K562 (cell line): ENCODE measurements at regions not wholly inside any gene's neighbourhood (a gene's known extent, or its start where the extent isn't known, plus 50 kb on each side); places are given as distances from the start of the nearest gene placed in this dataset.

Source experiments
- ATAC-seq: fragments of 200-7000 bp; cut with Tn5 transposase; 3 replicates; pipeline ENCODE4 v1.9.1; 2020; ENCODE audit warnings: moderate library complexity
- BruUV-seq: library from RNA; stranded (reverse); fragments of 400-500 nt; replicated peaks from 2 replicates; lab custom pipeline; 2021; lab: Mats Ljungman, UMichigan
- CTCF ChIA-PET: fragments of 300-600 bp; formaldehyde crosslinking; extraction: SDS; loops from one replicate; lab custom pipeline; 2021; ENCODE audit warnings: low intra/inter-chr PET ratio; lab: Yijun Ruan, JAX
- POLR2A ChIA-PET: fragments of 300-600, 350-650 bp; sonication (Branson Sonifier 250); formaldehyde crosslinking; extraction: SDS; loops from one replicate; lab custom pipeline; 2021; ENCODE audit warnings: antibody characterized with exemption, inconsistent platforms; lab: Yijun Ruan, JAX
- DNase-seq, 4 experiments: peaks; one replicate each; pipeline versions ENCODE4 v3.0.0 to v3.0.0-alpha.2; 2011 to 2018; ENCODE audit warnings: low spot score in 3 of 4, mixed read lengths in 3 of 4; ENCODE audit errors: extremely low read depth in 1 of 4
- FAIRE-seq: peaks from 2 replicates; lab custom pipeline; 2011; peaks lifted over from hg19 to GRCh38; lab: Jason Lieb, UNC
- H2AFZ ChIP-seq: 2 replicates; pipeline ENCODE4 v1.6.0; 2011; ENCODE audit warnings: low read depth, low read length, control low read depth, inconsistent platforms
- H3K27ac ChIP-seq: fragments of 200-600 bp; 3 replicates; pipeline ENCODE4 v1.8.0; 2011; ENCODE audit warnings: low read depth, mild to moderate bottlenecking, control low read depth, inconsistent platforms, low read length, moderate library complexity, mixed read lengths; ENCODE audit errors: extremely low read depth
- H3K27me3 ChIP-seq, 2 experiments: fragments of 300-600 bp in 1 of 2; 2 replicates in 1 of 2; 3 replicates in 1 of 2; pipeline versions ENCODE4 v1.6.0 to v1.8.0; 2011; ENCODE audit warnings: inconsistent platforms in 2 of 2, low read length in 2 of 2, mild to moderate bottlenecking in 1 of 2, mixed read lengths in 1 of 2, moderate library complexity in 1 of 2; ENCODE audit not compliant: control insufficient read depth in 2 of 2, insufficient read depth in 2 of 2
- H3K36me3 ChIP-seq: fragments of 300-600 bp; 3 replicates; pipeline ENCODE4 v1.8.0; 2011; ENCODE audit warnings: mild to moderate bottlenecking, low read length, inconsistent platforms; ENCODE audit not compliant: control insufficient read depth, insufficient read depth
- H3K4me1 ChIP-seq, 2 experiments: fragments of 200-600 bp in 1 of 2; replicated peaks in 1 of 2; 2 replicates in 1 of 2; 3 replicates in 1 of 2; pipeline versions ENCODE4 v1.5.1 to v1.8.0; 2011; ENCODE audit warnings: inconsistent platforms in 2 of 2, low read length in 2 of 2, mild to moderate bottlenecking in 1 of 2, mixed read lengths in 1 of 2, moderate library complexity in 1 of 2; ENCODE audit not compliant: control insufficient read depth in 2 of 2, insufficient read depth in 2 of 2
- H3K4me2 ChIP-seq: 2 replicates; pipeline ENCODE4 v1.6.1; 2011; ENCODE audit warnings: low read length, control low read depth, inconsistent platforms, mixed read lengths; ENCODE audit not compliant: insufficient read depth
- H3K4me3 ChIP-seq: fragments of 200-600 bp; sonication (generic), shearing (Covaris generic); 2 replicates; pipeline ENCODE4 v1.5.1; 2016; ENCODE audit warnings: control low read depth, inconsistent platforms
- H3K79me2 ChIP-seq: fragments of 200-600 bp; 3 replicates; pipeline ENCODE4 v1.8.0; 2011; ENCODE audit warnings: low read length, inconsistent platforms; ENCODE audit not compliant: control insufficient read depth, insufficient read depth
- H3K9ac ChIP-seq, 2 experiments: 2 replicates each; pipeline versions ENCODE4 v1.6.0 to v1.6.1; 2011; ENCODE audit warnings: low read depth in 2 of 2, low read length in 2 of 2, control low read depth in 1 of 2, inconsistent platforms in 1 of 2, mild to moderate bottlenecking in 1 of 2, mixed read lengths in 1 of 2; ENCODE audit not compliant: insufficient read depth in 1 of 2
- H3K9me1 ChIP-seq: one replicate; pipeline ENCODE4 v1.6.0; 2011; ENCODE audit warnings: inconsistent platforms, mild to moderate bottlenecking, low read length, moderate library complexity; ENCODE audit not compliant: control insufficient read depth, insufficient read depth
- H3K9me3 ChIP-seq: replicated peaks from 2 replicates; pipeline ENCODE4 v1.5.1; 2011; ENCODE audit warnings: low read depth, low read length, inconsistent platforms; ENCODE audit not compliant: control insufficient read depth, insufficient read depth
- H4K20me1 ChIP-seq: replicated peaks from 2 replicates; pipeline ENCODE4 v1.6.1; 2011; ENCODE audit warnings: low read length, inconsistent platforms, mixed read lengths; ENCODE audit not compliant: control insufficient read depth, insufficient read depth
- EGR1 ChIP-seq: fragments of 450-650 bp; conservative IDR thresholded peaks from 2 replicates; pipeline ENCODE4 v1.6.1; 2017; ENCODE audit warnings: mild to moderate bottlenecking
- SMARCA5 ChIP-seq: fragments of 450-650 bp; IDR thresholded peaks from 2 replicates; pipeline ENCODE4 v1.6.1; 2016
- WGBS: fragments of 100-300 bp; shearing (Covaris generic); methylation state at CpG from one replicate; pipeline ENCODE4 v1.1.6; 2016; ENCODE audit warnings: low coverage, mixed read lengths; ENCODE audit not compliant: insufficient coverage; ENCODE audit errors: missing lambda C conversion rate; 5-methylcytosine and 5-hydroxymethylcytosine counted together
- in situ Hi-C: fragments of 300-500 bp; cut with MboI; formaldehyde crosslinking; loops from 4 replicates; pipeline ENCODE4 v1.15.0; 2018; ENCODE audit warnings: inconsistent platforms, mixed read lengths
- intact Hi-C: fragments of 100-400 bp; cut with micrococcal nuclease; formaldehyde crosslinking; loops from 2 replicates; pipeline ENCODE4 v1.14.2; 2022
- TF ChIP-seq, protein P1 (sequence below): sonication (generic); formaldehyde crosslinking; IDR thresholded peaks from 2 replicates; pipeline ENCODE4 v1.8.0; 2023; ENCODE audit warnings: mild to moderate bottlenecking, missing genetic modification reagents

DNA sequence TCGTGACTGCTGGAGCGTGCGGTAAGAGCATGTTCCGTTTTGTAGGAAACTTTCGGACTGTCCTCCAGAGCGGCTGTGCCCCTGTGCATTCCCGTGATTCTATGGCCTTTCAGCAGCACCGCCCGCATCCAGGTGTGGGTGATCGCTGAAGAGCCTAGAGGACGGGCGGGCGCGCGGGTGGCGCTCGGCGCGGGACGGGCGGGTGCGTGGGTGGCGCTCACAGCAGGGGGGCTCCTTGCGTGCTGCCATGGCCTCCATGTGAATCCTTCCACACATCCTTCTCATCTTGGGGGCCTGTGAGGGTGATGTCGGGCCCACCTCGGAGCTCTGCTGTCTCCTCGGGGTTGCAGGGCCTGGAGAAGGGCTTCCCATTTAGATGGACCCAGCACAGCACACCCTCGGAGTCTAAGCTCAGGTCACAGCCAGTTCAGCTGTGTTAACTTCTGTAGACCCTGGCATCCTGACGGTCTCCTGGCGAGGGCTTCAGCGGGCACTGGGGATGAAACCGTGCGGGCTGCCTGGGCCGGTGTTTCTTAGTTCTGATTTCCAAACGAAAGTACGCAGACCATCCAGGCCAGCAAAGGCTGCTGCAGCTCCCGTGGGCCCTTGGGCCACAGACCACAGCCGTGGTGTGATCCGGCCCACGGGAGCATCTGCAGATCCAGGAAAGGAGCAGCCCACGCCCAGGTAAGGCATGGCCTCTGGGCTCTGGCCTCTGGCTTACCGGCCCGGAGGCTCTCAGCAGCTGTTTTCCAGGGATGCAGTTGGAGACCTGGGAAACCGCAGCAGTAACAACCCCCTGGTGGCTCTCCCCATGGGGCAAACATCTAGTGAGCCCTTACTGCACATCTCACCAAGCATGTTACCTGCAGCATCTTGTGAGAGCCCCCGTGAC is 339.4 kb downstream of the FOXL1 start:
- H4K20me1 ChIP-seq: peaks cover 4% of the 10 kb centered on the region
- FAIRE-seq: no peak
- no peaks in the 10 kb centered on the region for H3K9me1 ChIP-seq
- peaks cover 0 to 5% of the 10 kb centered on the region in 2 experiments; a peak in 1 of 5 replicates for H3K4me1 ChIP-seq
- no peak overlapping the region for H2AFZ ChIP-seq
- no peaks in the 10 kb centered on the region for H3K79me2 ChIP-seq
- BruUV-seq: no TSS peak
- in situ Hi-C loops: no loop called here
- H3K27me3 ChIP-seq: peaks cover 39 to 67% of the 10 kb centered on the region in 2 experiments
- H3K4me3 ChIP-seq: no peak overlapping the region
- intact Hi-C loops: no loop called here
- no peak overlapping the region for H3K27ac ChIP-seq
- peak in 2 of 4 experiments; percentile 14 to 23 for DNase-seq
- ATAC-seq: no peak
- TF ChIP-seq, protein P1, sequence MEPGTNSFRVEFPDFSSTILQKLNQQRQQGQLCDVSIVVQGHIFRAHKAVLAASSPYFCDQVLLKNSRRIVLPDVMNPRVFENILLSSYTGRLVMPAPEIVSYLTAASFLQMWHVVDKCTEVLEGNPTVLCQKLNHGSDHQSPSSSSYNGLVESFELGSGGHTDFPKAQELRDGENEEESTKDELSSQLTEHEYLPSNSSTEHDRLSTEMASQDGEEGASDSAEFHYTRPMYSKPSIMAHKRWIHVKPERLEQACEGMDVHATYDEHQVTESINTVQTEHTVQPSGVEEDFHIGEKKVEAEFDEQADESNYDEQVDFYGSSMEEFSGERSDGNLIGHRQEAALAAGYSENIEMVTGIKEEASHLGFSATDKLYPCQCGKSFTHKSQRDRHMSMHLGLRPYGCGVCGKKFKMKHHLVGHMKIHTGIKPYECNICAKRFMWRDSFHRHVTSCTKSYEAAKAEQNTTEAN (CRISPR knock-in tag): no peak
- 0 out of 2 replicates have a peak, but pooled peaks have one; percentile 20 for TF ChIP-seq EGR1
- TF ChIP-seq SMARCA5: no peak
- no peaks in the 10 kb centered on the region for H3K36me3 ChIP-seq
- H3K9ac ChIP-seq: no peak overlapping the region
- H3K9me3 ChIP-seq: no peaks in the 10 kb centered on the region
- CTCF ChIA-PET: no interaction called here
- POLR2A ChIA-PET: no interaction called here
- WGBS: 17% methylated on average over 32 of the region's 45 CpGs
- H3K4me2 ChIP-seq: no peak overlapping the region
